ENCODE measurements at regions not wholly inside any gene's neighbourhood (a gene's known extent, or its start where the extent isn't known, plus 50 kb on each side); places are given as distances from the start of the nearest gene placed in this dataset.

DNA sequence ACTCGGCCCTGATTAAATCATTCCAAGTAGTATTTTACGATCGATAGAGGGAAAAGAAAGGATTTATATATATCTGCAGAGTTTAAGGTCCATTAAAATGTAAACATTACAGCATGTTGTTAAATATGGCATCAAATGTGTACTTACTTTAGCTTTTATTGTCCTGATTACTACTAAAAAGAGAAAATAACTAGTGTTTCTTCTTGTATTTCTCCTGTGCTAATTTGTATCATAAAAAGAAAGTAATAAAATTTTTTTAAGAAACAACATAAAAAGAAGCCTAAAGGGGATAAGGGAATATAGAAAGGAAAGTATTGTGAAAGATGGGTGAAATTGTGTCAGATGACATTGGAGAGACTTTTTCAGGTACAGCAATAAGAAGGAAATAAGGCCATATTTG, 300.3 kb upstream of the ARSJ start:
- DNase-seq (ENCODE audit: low spot score), result no peak
- TF ChIP-seq POLR2AphosphoS5 (IDR thresholded peaks at IDR 0.05), result no peak
- TF ChIP-seq POLR2A (IDR thresholded peaks at IDR 0.05), result no peak
- TF ChIP-seq, protein P1, sequence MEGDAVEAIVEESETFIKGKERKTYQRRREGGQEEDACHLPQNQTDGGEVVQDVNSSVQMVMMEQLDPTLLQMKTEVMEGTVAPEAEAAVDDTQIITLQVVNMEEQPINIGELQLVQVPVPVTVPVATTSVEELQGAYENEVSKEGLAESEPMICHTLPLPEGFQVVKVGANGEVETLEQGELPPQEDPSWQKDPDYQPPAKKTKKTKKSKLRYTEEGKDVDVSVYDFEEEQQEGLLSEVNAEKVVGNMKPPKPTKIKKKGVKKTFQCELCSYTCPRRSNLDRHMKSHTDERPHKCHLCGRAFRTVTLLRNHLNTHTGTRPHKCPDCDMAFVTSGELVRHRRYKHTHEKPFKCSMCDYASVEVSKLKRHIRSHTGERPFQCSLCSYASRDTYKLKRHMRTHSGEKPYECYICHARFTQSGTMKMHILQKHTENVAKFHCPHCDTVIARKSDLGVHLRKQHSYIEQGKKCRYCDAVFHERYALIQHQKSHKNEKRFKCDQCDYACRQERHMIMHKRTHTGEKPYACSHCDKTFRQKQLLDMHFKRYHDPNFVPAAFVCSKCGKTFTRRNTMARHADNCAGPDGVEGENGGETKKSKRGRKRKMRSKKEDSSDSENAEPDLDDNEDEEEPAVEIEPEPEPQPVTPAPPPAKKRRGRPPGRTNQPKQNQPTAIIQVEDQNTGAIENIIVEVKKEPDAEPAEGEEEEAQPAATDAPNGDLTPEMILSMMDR (IDR thresholded peaks at IDR 0.05), result no peak
- Histone ChIP-seq H3K4me3 (no peak overlapping the region), H3K36me3 (no peaks in the 10 kb centered on the region), H3K27me3 (replicated peaks; ENCODE audit: insufficient read depth) (no peaks in the 10 kb centered on the region), H3K9me3 (no peaks in the 10 kb centered on the region), H3K27ac (no peak overlapping the region), H3K4me1 (replicated peaks) (no peaks in the 10 kb centered on the region)
- intact Hi-C loops (cut with DNase I), result no loop called here
- WGBS, result 38% methylated on average over 3 of the region's 3 CpGs

DNA sequence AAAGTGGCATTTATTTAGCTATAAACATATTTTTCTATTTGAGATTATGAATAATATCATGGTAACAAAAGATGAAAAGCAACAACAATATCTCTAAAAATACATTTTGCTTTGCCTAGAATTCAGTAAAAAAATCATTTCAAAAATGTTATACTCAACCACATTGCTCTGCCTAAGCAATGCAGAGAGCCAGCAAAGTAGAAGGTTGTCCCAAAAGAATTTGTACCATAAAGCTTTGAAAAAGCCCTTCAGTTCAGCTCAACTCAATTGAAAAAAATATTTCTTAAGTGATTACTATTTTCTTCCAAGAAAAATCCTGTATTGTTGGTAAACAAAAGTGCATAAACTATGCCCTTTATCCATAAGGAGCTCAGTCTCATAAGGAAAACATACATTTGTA, 301.2 kb upstream of the ARSJ start:
- Histone ChIP-seq H3K9me3 (no peaks in the 10 kb centered on the region), H3K27me3 (replicated peaks; ENCODE audit: insufficient read depth) (no peaks in the 10 kb centered on the region), H3K4me3 (no peak overlapping the region), H3K4me1 (replicated peaks) (no peaks in the 10 kb centered on the region), H3K27ac (no peak overlapping the region), H3K36me3 (no peaks in the 10 kb centered on the region)
- no peak for DNase-seq (ENCODE audit: low spot score)
- intact Hi-C loops (cut with DNase I), result no loop called here
- no peak for TF ChIP-seq POLR2AphosphoS5 (IDR thresholded peaks at IDR 0.05)
- TF ChIP-seq, protein P1 (IDR thresholded peaks at IDR 0.05), result no peak
- TF ChIP-seq POLR2A (IDR thresholded peaks at IDR 0.05), result no peak

DNA sequence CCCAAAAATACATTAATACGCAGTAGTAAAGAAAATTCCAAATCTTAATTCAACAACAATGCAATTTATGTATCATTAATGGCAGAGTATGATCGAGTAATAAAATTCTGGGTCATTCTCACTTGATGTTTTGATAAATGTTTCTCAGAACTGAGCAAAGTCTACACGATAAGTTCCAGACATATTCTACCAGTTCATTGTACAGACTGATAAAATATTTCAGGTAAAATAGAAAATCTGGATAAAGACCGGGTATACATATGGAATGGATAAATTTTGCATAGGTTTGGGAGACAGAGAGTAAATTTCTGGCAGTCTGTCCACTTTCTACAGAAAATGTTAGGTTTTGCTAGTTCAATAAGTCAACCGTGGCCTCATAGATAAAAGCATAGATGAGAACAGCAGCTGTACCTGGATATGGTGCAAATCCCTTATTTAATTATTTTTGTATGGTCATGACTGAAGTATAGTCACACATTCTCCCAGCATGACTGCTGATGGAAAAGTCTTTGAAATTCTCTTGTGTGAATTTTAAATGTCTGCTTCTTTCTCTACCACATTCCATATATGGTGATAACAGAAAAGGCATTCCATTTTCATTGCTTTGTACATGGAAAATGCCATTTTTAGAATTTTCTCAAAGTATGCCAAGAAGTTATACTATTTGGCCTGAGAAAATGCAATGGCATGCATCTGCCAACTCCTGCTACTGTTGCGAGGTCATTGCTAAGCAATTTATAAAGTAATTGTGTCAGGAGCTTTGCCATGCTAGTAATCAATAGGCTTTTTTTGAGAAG, 301.9 kb upstream of the ARSJ start:
- TF ChIP-seq POLR2AphosphoS5 (IDR thresholded peaks at IDR 0.05) (no peak), POLR2A (IDR thresholded peaks at IDR 0.05) (no peak)
- TF ChIP-seq, protein P1 (IDR thresholded peaks at IDR 0.05), result no peak
- WGBS, result 91% methylated on average over 6 of the region's 6 CpGs

DNA sequence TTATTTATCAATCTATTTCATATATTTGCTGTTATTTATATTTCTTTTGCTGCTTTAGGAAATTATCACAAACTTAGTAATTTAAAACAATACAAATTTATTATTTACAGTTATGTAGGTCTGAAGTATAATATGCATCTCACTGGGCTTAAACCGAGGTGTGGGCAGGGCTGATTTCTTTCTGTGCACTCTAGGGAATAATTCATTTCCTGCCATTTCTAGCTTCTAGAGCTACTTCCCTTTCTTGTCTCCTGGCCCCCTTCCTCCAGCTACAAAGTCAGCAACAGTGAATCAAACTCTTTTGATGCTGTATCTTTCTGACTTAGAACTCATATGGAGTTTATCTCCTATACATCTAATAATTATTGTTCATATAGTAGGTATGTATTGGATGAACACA, 303.5 kb upstream of the ARSJ start:
- intact Hi-C loops (cut with DNase I), result no loop called here

More for the DNA sequence above, 301.9 kb upstream of the ARSJ start:
- no peaks in the 10 kb centered on the region for H3K36me3 ChIP-seq
- DNase-seq (ENCODE audit: low spot score), result no peak
- H3K27me3 ChIP-seq (replicated peaks; ENCODE audit: insufficient read depth), result no peaks in the 10 kb centered on the region
- no peaks in the 10 kb centered on the region for H3K4me1 ChIP-seq (replicated peaks)
- no peaks in the 10 kb centered on the region for H3K9me3 ChIP-seq
- H3K4me3 ChIP-seq, result no peak overlapping the region
- H3K27ac ChIP-seq, result no peak overlapping the region
- intact Hi-C loops (cut with DNase I), result no loop called here

More for the DNA sequence above, 303.5 kb upstream of the ARSJ start:
- Histone ChIP-seq H3K36me3 (no peaks in the 10 kb centered on the region), H3K27ac (no peak overlapping the region), H3K9me3 (no peaks in the 10 kb centered on the region), H3K4me1 (replicated peaks) (no peaks in the 10 kb centered on the region), H3K27me3 (replicated peaks; ENCODE audit: insufficient read depth) (no peaks in the 10 kb centered on the region), H3K4me3 (no peak overlapping the region)
- no peak for TF ChIP-seq POLR2A (IDR thresholded peaks at IDR 0.05)
- TF ChIP-seq POLR2AphosphoS5 (IDR thresholded peaks at IDR 0.05), result no peak
- TF ChIP-seq, protein P1 (IDR thresholded peaks at IDR 0.05), result no peak
- 45% methylated on average over 1 of the region's 1 CpG for WGBS
- no peak for DNase-seq (ENCODE audit: low spot score)
